NCI-H1417 treated with DMSO at 0.1 percent for 48 hours (cell line): ENCODE measurements at regions not wholly inside any gene's neighbourhood (a gene's known extent, or its start where the extent isn't known, plus 50 kb on each side); places are given as distances from the start of the nearest gene placed in this dataset.

Experiments used
- DNase-seq: peaks from one replicate; lab custom pipeline; 2025; lab: John Stamatoyannopoulos, UW

GRCh38 chr7:136066304-136067143, 89.4 kb upstream of the MTPN start:
- DNase-seq, result no peak

GRCh38 chr7:136064627-136065237, 87.6 kb upstream of the MTPN start:
- no peak for DNase-seq

GRCh38 chr7:136064081-136064480, 86.9 kb upstream of the MTPN start:
- DNase-seq, result no peak

- peak; percentile 82 for DNase-seq
These were observed 86.1 kb upstream of the MTPN start for GRCh38 chr7:136063326-136063666.

- DNase-seq, result peak; percentile 92
These were observed 85.6 kb upstream of the MTPN start for GRCh38 chr7:136062625-136063325.

GRCh38 chr7:136061433-136061832, 84.3 kb upstream of the MTPN start:
- no peak for DNase-seq

DNA sequence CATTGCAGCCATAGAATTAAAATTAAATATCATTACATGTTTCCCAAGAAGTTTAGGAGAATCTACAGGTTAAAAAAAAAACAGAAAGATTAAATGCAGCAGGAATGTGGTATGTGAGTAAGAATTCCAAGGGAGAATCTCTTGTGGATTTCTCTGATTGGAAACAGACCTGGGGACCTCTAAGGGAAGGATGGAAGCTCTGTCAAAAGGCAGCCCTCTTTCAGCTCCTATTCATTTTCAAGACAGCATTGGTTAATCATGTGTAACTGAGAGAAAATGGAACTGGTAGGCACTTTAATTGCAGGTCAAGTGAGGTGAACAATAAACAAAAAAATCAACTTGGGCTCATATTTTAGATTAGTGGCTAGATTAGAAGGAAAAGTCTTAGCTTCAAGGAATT, 81.4 kb upstream of the MTPN start:
- no peak for DNase-seq

- no peak for DNase-seq
These were observed 80.3 kb upstream of the MTPN start for GRCh38 chr7:136057509-136057908.

DNA sequence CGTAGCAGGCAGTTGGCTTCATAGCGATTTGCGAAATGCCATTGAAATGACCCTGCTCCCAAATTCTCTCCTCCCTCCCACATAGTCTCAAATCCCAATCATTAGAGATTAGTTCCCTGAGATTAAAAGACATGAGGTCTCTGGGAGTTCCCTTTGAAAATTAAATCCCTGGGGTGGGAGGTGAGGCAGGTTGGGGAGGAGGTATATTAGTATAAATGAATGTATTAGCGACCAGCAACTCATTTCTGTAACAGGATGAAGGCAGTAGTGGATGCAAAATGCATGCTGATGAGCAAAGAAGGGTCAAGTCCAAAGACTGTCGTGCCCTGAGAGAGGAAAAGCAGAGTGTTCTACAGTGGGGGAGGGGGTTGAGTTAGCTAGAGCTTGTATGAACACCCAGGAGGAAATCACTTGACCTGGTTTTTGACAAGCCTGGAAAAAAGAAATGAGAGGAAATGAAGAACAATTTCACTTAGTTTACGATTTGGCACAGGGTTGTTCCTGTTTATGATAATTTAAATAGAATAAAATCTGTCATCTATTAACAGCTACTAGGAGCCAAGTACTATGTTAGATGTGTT, 79.6 kb upstream of the MTPN start:
- DNase-seq, result no peak

- DNase-seq, result no peak
These were observed 78.1 kb upstream of the MTPN start for GRCh38 chr7:136055266-136055665.

- DNase-seq, result no peak
These were observed 76.7 kb upstream of the MTPN start for GRCh38 chr7:136053689-136054485.

DNA sequence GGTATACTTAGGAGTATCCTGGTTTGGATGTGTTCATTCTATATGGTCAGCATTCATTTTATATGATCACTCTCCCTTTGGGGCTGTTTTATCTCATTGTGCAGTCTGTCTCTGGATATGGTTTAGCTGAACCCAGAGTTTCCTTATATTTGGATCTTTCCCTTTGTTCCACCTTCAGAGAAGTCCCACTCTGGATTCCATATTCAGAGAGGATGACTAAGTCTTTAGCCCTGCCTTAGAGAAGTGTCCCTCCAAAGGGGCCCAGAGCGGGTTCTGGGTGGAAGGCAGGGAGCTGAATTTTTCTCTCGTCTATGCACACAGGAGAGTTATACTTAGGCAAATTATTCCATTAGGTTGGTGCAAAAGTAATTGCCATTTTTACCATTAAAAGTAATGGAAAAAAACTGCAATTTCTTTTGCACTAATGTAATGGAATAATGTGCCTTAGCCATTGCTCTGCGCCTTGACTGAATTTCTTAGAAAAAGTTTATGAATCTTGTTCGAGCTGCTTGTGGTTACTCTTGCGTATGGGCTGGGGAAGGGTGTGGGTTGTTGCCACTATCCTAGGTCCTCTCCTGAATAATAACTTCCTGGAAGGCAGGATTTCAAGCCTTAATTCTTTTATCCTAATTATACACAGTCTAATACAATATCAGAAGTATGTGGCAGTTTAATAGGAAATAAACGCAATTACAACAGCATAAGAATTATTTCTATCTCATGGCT, 74.2 kb upstream of the MTPN start:
- DNase-seq, result no peak

- no peak for DNase-seq
These were observed 73.3 kb upstream of the MTPN start for GRCh38 chr7:136050462-136050847.

DNA sequence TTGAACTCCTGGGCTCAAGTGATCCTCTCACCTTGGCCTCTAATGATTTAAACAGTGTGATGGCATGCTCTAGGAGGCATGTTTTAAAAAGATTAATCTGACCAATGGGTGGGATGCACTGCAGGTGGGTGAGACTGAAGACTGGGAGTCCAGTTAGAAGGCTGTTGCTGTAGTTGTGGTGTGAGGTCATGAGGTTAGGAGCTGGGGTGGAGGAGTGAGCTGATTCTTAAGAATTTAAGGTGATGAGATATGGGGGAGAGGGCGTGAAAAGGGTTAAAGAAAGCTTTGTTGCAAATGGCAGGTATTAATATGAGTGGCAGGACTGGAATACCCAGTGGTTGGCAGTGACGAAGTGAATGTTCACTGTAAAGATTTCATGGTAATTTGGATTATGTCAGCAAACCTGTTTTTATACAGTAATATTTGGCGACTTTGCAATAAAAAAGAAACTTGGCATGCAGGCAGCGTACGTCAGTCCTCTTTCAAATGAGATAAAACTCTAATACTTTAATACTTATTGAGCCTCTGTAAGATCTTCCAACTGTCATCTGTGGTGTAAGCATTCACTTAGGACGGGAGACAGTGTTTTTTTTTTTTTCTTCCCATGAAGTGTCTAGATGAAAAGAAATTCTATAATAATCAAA, 72.8 kb upstream of the MTPN start:
- DNase-seq, result no peak

DNA sequence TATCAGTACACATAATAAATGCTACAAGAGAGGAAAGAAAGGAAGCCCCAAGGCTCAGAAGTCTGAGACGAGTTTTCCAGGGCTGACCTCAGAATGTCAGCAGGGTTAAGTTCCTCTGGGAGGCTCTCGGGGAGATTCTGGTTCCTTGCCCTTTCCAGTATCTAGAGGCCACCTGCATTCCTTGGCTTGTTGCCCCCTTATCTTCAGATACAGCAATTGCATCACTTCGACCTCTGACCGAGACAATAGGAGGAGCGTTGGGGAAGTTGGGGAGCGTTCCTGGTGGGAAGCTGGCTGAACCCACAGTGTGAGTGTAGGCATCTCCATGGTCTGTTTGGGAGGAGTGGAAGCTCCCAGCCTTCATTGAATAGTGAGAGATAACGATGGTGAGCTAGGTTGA, 72.0 kb upstream of the MTPN start:
- DNase-seq, result no peak

DNA sequence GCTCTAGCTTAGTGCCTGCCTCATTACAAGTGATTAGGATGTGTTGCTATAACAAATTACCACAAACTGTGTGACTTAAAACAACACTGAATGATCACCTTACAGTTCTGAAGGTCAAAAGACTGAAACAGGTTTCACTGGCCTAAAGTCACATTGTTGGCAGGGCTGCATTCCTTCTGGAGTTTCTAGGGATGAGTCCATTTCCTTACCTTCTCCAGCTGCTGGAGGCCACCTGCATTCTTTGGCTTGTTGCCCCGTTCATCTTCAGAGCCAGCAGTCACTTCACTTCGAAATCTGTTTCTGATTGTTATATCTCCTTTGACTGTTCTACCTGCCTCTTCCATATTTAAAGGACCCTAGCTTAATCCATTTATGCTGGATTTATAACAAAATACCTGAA, 69.4 kb upstream of the MTPN start:
- DNase-seq, result no peak

GRCh38 chr7:136045992-136046391, 68.8 kb upstream of the MTPN start:
- DNase-seq, result no peak

GRCh38 chr7:136045181-136045580, 68.0 kb upstream of the MTPN start:
- DNase-seq, result no peak

DNA sequence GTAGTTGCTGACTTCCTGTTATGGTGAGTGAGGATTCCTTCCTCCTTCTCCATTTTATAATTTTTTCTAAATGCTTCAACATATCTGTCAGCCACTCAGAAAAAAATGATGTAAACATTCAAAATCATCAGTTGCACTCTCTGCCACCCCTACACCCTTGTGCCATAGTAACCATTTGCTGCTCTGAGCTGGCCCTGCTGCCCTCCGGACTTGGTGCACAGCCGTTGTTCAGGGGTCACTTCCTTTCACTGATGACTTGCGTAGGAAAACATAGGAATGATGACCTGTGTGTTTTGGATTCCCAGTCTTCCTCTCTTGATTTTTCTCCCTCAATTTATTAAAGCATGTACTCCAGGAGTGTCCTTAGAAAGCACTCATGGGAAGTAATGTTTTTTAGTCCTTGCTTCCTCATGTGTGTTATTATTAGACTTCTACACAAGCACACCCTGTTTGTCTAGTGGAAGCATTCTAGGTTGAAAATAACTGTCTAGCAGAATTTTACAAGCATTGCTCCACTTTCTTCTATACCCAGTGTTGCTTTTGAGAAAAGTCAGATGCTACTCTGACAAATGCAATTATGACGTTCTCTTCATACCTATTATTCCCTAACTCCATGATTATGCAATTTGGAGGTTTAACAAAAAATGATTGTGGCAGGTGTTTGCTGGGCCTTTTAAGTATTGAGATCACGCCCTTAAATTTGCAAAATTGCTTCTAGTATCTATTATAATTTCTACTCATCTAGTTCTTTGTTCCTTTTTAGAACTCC, 62.6 kb upstream of the MTPN start:
- no peak for DNase-seq

DNA sequence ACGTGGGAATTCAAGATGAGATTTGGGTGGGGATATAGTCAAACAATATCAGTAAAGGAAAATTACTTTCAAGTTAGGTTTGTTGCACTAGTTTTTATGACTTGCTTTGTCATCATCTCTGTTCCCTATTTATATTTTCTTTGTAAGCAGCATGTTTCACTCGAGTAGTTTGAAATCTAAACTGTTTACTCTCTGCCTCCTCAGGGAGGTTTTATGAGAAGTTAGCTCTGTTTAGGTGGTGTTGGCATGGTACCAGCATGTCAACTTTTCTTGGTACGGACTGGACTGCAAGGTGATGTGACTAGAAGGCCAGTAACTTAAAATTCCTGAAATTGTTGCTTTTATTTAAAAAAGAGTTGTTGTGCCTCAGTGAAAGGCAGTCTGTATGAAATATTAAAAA, 59.2 kb upstream of the MTPN start:
- DNase-seq, result no peak
